CD8-positive, alpha-beta memory T cell (primary cell): ENCODE measurements at regions not wholly inside any gene's neighbourhood (a gene's known extent, or its start where the extent isn't known, plus 50 kb on each side); places are given as distances from the start of the nearest gene placed in this dataset.

Experiments used
- CTCF ChIA-PET: fragments of 350-600 bp; sonication (Branson Sonifier 250); formaldehyde crosslinking; loops from one replicate; lab custom pipeline; 2021; ENCODE audit warnings: antibody characterized with exemption; lab: Charles Lee
- POLR2A ChIA-PET: fragments of 350-600 bp; sonication (Branson Sonifier 250); formaldehyde crosslinking; loops from one replicate; lab custom pipeline; 2021; ENCODE audit warnings: antibody characterized with exemption; lab: Charles Lee
- DNase-seq, 5 donors: peaks; one replicate each; pipeline versions ENCODE4 v3.0.0 to v3.0.0-alpha.2; 2020 to 2022; ENCODE audit warnings: mixed read lengths in 1 of 5
- H3K27ac ChIP-seq: one replicate; pipeline ENCODE4 v1.7.0; 2013; ENCODE audit warnings: low read depth, mild to moderate bottlenecking, low read length, moderate library complexity
- H3K27me3 ChIP-seq: 2 replicates; pipeline ENCODE4 v1.7.0; 2013; ENCODE audit warnings: low read length, mild to moderate bottlenecking; ENCODE audit not compliant: insufficient read depth, poor library complexity, severe bottlenecking
- H3K36me3 ChIP-seq: 2 replicates; pipeline ENCODE4 v1.7.0; 2013; ENCODE audit warnings: mild to moderate bottlenecking, low read length, moderate library complexity; ENCODE audit not compliant: insufficient read depth
- H3K4me1 ChIP-seq: 2 replicates; pipeline ENCODE4 v1.7.0; 2013; ENCODE audit warnings: mild to moderate bottlenecking, low read length, moderate library complexity; ENCODE audit not compliant: insufficient read depth
- H3K4me3 ChIP-seq: 2 replicates; pipeline ENCODE4 v1.7.0; 2013; ENCODE audit warnings: mild to moderate bottlenecking, low read length
- H3K9me3 ChIP-seq: 2 replicates; pipeline ENCODE4 v1.7.0; 2013; ENCODE audit warnings: mild to moderate bottlenecking, low read length
- H3K27ac Mint-ChIP-seq, 8 donors: one replicate each; pipeline ENCODE4 v1.8.0; 2020 to 2021; ENCODE audit warnings: mixed read lengths in 8 of 8, mild to moderate bottlenecking in 6 of 8, inconsistent platforms in 3 of 8, moderate library complexity in 3 of 8
- H3K27me3 Mint-ChIP-seq, 2 donors: one replicate each; pipeline ENCODE4 v1.8.0; 2020 to 2021; ENCODE audit warnings: mixed read lengths in 2 of 2, mild to moderate bottlenecking in 1 of 2, moderate library complexity in 1 of 2
- H3K36me3 Mint-ChIP-seq, 3 donors: one replicate each; pipeline ENCODE4 v1.8.0; 2020 to 2021; ENCODE audit warnings: mixed read lengths in 3 of 3, inconsistent platforms in 1 of 3, mild to moderate bottlenecking in 1 of 3
- H3K4me1 Mint-ChIP-seq, 3 donors: one replicate each; pipeline ENCODE4 v1.8.0; 2020 to 2021; ENCODE audit warnings: mixed read lengths in 3 of 3, inconsistent platforms in 1 of 3, mild to moderate bottlenecking in 1 of 3
- H3K4me3 Mint-ChIP-seq, 7 donors: one replicate each; pipeline ENCODE4 v1.8.0; 2020 to 2021; ENCODE audit warnings: mixed read lengths in 7 of 7, mild to moderate bottlenecking in 6 of 7, moderate library complexity in 4 of 7, inconsistent platforms in 2 of 7
- H3K9me3 Mint-ChIP-seq, 5 donors: one replicate each; pipeline ENCODE4 v1.8.0; 2020 to 2022; ENCODE audit warnings: mixed read lengths in 5 of 5, mild to moderate bottlenecking in 3 of 5, moderate library complexity in 2 of 5, inconsistent platforms in 1 of 5

- CTCF ChIA-PET: no interaction called here
- Mint-ChIP-seq H3K36me3 (no peaks in the 10 kb centered on the region), H3K9me3 (peaks cover 0 to 3% (median 0%) of the 10 kb centered on the region in 5 donors), H3K4me1 (no peaks in the 10 kb centered on the region), H3K27me3 (no peaks in the 10 kb centered on the region), H3K4me3 (no peak overlapping the region), H3K27ac (no peak overlapping the region)
- Histone ChIP-seq H3K4me1 (no peaks in the 10 kb centered on the region), H3K27ac (no peak overlapping the region), H3K4me3 (no peak overlapping the region), H3K36me3 (no peaks in the 10 kb centered on the region), H3K9me3 (no peaks in the 10 kb centered on the region), H3K27me3 (no peaks in the 10 kb centered on the region)
- POLR2A ChIA-PET: no interaction called here
- no peak for DNase-seq
These were observed 271.7 kb upstream of the PSMD7 start for GRCh38 chr16:74024953-74025352.

GRCh38 chr16:74020095-74020670 is 276.4 kb upstream of the PSMD7 start:
- Mint-ChIP-seq H3K36me3 (no peaks in the 10 kb centered on the region), H3K4me3 (no peak overlapping the region), H3K27ac (no peak overlapping the region), H3K27me3 (no peaks in the 10 kb centered on the region), H3K4me1 (no peaks in the 10 kb centered on the region), H3K9me3 (peaks cover 0 to 3% (median 0%) of the 10 kb centered on the region in 5 donors)
- Histone ChIP-seq H3K4me1 (no peaks in the 10 kb centered on the region), H3K27ac (no peak overlapping the region), H3K36me3 (no peaks in the 10 kb centered on the region), H3K9me3 (no peaks in the 10 kb centered on the region), H3K27me3 (no peaks in the 10 kb centered on the region), H3K4me3 (no peak overlapping the region)
- DNase-seq: no peak
- ChIA-PET POLR2A (no interaction called here), CTCF (no interaction called here)

GRCh38 chr16:74019612-74020011 is 277.0 kb upstream of the PSMD7 start:
- Mint-ChIP-seq H3K27ac (no peak overlapping the region), H3K27me3 (no peaks in the 10 kb centered on the region), H3K36me3 (no peaks in the 10 kb centered on the region), H3K4me3 (no peak overlapping the region), H3K9me3 (peaks cover 0 to 3% (median 0%) of the 10 kb centered on the region in 5 donors), H3K4me1 (no peaks in the 10 kb centered on the region)
- no peaks in the 10 kb centered on the region for H3K4me1 ChIP-seq
- DNase-seq: no peak
- H3K9me3 ChIP-seq: no peaks in the 10 kb centered on the region
- ChIA-PET CTCF (no interaction called here), POLR2A (no interaction called here)
- H3K36me3 ChIP-seq: no peaks in the 10 kb centered on the region
- no peak overlapping the region for H3K4me3 ChIP-seq
- H3K27me3 ChIP-seq: no peaks in the 10 kb centered on the region
- no peak overlapping the region for H3K27ac ChIP-seq

GRCh38 chr16:74015953-74016352 is 280.7 kb upstream of the PSMD7 start:
- CTCF ChIA-PET: no interaction called here
- no peak overlapping the region for H3K4me3 Mint-ChIP-seq
- DNase-seq: no peak
- no peaks in the 10 kb centered on the region for H3K9me3 Mint-ChIP-seq
- H3K4me1 Mint-ChIP-seq: no peaks in the 10 kb centered on the region
- no peaks in the 10 kb centered on the region for H3K27me3 ChIP-seq
- no peaks in the 10 kb centered on the region for H3K27me3 Mint-ChIP-seq
- POLR2A ChIA-PET: no interaction called here
- no peaks in the 10 kb centered on the region for H3K36me3 Mint-ChIP-seq
- no peaks in the 10 kb centered on the region for H3K9me3 ChIP-seq
- no peak overlapping the region for H3K27ac ChIP-seq
- H3K36me3 ChIP-seq: no peaks in the 10 kb centered on the region
- no peak overlapping the region for H3K27ac Mint-ChIP-seq
- no peak overlapping the region for H3K4me3 ChIP-seq
- H3K4me1 ChIP-seq: no peaks in the 10 kb centered on the region

GRCh38 chr16:73998707-73999106 is 297.9 kb upstream of the PSMD7 start:
- ChIA-PET POLR2A (no interaction called here), CTCF (no interaction called here)
- H3K36me3 ChIP-seq: no peaks in the 10 kb centered on the region
- H3K4me1 ChIP-seq: no peaks in the 10 kb centered on the region
- H3K27me3 Mint-ChIP-seq: no peaks in the 10 kb centered on the region
- H3K36me3 Mint-ChIP-seq: no peaks in the 10 kb centered on the region
- H3K27me3 ChIP-seq: no peaks in the 10 kb centered on the region
- H3K9me3 ChIP-seq: no peaks in the 10 kb centered on the region
- no peak overlapping the region for H3K4me3 Mint-ChIP-seq
- no peak overlapping the region for H3K27ac ChIP-seq
- no peak overlapping the region for H3K27ac Mint-ChIP-seq
- peaks cover 5 to 37% (median 12%) of the 10 kb centered on the region in 5 donors for H3K9me3 Mint-ChIP-seq
- no peak for DNase-seq
- H3K4me1 Mint-ChIP-seq: no peaks in the 10 kb centered on the region
- H3K4me3 ChIP-seq: no peak overlapping the region

GRCh38 chr16:73997971-73998370 is 298.6 kb upstream of the PSMD7 start:
- H3K27me3 ChIP-seq: no peaks in the 10 kb centered on the region
- no peak overlapping the region for H3K27ac ChIP-seq
- H3K9me3 ChIP-seq: no peaks in the 10 kb centered on the region
- DNase-seq: no peak
- no peaks in the 10 kb centered on the region for H3K36me3 ChIP-seq
- H3K27ac Mint-ChIP-seq: no peak overlapping the region
- ChIA-PET POLR2A (no interaction called here), CTCF (no interaction called here)
- no peak overlapping the region for H3K4me3 ChIP-seq
- no peaks in the 10 kb centered on the region for H3K36me3 Mint-ChIP-seq
- H3K4me3 Mint-ChIP-seq: no peak overlapping the region
- H3K27me3 Mint-ChIP-seq: no peaks in the 10 kb centered on the region
- no peaks in the 10 kb centered on the region for H3K4me1 Mint-ChIP-seq
- H3K4me1 ChIP-seq: no peaks in the 10 kb centered on the region
- peaks cover 2 to 33% (median 9%) of the 10 kb centered on the region in 5 donors for H3K9me3 Mint-ChIP-seq

GRCh38 chr16:73997340-73997711 is 299.3 kb upstream of the PSMD7 start:
- Mint-ChIP-seq H3K27me3 (no peaks in the 10 kb centered on the region), H3K27ac (no peak overlapping the region), H3K36me3 (no peaks in the 10 kb centered on the region), H3K4me3 (no peak overlapping the region), H3K9me3 (peaks cover 0 to 27% (median 6%) of the 10 kb centered on the region in 5 donors), H3K4me1 (no peaks in the 10 kb centered on the region)
- POLR2A ChIA-PET: no interaction called here
- no peak overlapping the region for H3K4me3 ChIP-seq
- H3K27me3 ChIP-seq: no peaks in the 10 kb centered on the region
- H3K4me1 ChIP-seq: no peaks in the 10 kb centered on the region
- no peaks in the 10 kb centered on the region for H3K9me3 ChIP-seq
- no peak for DNase-seq
- CTCF ChIA-PET: no interaction called here
- no peak overlapping the region for H3K27ac ChIP-seq
- H3K36me3 ChIP-seq: no peaks in the 10 kb centered on the region

- CTCF ChIA-PET: no interaction called here
- POLR2A ChIA-PET: no interaction called here
- H3K9me3 ChIP-seq: no peaks in the 10 kb centered on the region
- H3K4me1 ChIP-seq: no peaks in the 10 kb centered on the region
- H3K27me3 ChIP-seq: no peaks in the 10 kb centered on the region
- H3K4me3 ChIP-seq: no peak overlapping the region
- peak overlapping the region in 1 of 8 donors; percentile 21 for H3K27ac Mint-ChIP-seq
- peaks cover 0 to 26% (median 9%) of the 10 kb centered on the region in 5 donors for H3K9me3 Mint-ChIP-seq
- H3K27ac ChIP-seq: no peak overlapping the region
- H3K36me3 Mint-ChIP-seq: no peaks in the 10 kb centered on the region
- DNase-seq: no peak
- H3K27me3 Mint-ChIP-seq: no peaks in the 10 kb centered on the region
- H3K4me3 Mint-ChIP-seq: no peak overlapping the region
- H3K4me1 Mint-ChIP-seq: no peaks in the 10 kb centered on the region
- no peaks in the 10 kb centered on the region for H3K36me3 ChIP-seq
These were observed 299.8 kb upstream of the PSMD7 start for GRCh38 chr16:73996624-73997339.
